ENCODE measurements at regions not wholly inside any gene's neighbourhood (a gene's known extent, or its start where the extent isn't known, plus 50 kb on each side); places are given as distances from the start of the nearest gene placed in this dataset.
A peak's percentile ranks its signal among the peaks of the same experiment; 100 is the strongest.

DNA sequence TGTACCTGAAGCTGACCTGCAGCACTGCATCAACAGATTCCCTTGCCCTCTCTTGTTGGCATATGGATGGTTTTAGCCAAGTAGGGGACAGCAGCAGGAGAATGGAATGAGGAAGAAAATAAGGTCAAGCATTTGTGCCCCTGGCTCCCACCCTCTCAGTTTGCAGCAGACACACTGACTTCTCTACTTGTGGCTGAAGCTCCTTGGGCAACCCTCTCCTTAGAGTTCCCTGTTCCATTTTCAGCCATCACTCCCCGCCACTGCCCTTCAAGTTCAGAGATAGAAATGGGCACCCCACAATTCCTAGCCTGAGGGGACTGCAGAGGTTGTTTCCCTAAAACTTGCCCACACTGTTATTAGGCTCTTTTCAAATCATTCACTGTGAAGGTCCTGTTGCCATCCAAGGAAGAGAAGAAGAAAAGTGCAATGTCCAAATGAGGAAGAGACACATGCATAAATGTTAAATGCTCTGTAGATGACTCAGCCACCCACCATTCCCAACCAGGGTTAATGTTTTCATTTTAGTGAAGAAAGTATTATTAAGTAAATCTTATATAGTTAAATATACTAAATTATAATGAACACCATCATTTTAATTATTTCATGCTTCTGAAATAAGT is 295.9 kb upstream of the UBE2E2 start:
- DNase-seq = peak; percentile 11

DNA sequence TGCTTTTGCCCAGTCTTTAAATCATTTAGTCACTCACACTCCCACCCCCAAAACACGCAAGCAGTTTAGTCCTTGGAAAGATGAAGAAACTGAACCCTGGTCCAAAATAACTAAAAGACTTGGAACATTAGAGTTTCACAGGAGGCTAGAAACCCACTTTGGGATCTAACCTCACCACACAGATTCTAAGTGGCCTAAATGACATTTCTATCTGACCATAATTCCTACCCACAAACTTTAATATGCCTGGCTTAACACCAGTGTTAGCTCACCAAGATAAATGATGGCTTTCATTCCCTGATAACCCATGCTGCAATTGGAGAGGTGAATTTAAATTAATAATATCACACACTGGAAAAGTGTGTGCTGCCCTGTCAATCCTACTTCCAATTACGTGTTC is 295.3 kb upstream of the UBE2E2 start:
- no peak for DNase-seq

DNA sequence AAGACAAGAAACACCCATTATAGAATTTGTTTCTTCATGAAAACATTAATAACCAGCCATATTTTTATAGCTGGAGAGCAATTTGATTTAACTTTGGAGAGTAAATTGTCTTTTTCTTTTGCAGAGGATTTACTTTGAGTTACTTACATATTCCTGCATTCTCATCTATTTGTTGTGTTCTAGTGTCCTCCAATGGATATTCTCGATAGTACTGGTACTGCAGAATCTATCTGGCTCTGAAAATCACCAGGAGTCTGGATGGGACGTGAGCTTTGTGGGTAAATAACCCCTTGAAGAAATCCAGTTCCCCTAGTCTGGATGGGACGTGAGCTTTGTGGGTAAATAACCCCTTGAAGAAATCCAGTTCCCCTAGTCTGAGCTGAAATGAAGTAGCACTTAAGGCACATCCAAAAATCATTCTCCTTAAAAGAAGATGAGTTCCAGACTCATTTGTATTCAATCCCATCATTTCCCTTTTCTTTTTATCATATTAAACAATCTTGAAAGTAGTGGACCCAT is 294.1 kb upstream of the UBE2E2 start:
- no peak for DNase-seq

DNA sequence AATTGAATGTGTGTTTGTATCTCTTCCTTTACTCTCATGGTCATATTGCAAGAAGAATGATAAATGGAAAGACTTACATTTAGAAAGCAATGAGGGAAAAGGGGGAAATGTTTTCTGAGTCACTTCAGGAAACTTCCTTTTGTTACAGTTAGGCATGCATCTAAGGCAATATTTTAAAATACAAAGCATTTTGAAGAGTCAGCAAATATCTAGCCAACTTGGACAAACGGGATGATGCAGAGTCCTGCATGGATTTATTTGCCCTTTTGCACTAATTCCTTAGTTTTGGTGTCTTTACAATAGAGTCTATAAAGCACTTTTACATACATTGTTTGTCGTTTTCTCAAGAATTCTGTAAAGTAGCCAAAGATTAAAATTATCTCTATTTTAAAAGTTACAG is 286.2 kb upstream of the UBE2E2 start:
- no peak for DNase-seq

DNA sequence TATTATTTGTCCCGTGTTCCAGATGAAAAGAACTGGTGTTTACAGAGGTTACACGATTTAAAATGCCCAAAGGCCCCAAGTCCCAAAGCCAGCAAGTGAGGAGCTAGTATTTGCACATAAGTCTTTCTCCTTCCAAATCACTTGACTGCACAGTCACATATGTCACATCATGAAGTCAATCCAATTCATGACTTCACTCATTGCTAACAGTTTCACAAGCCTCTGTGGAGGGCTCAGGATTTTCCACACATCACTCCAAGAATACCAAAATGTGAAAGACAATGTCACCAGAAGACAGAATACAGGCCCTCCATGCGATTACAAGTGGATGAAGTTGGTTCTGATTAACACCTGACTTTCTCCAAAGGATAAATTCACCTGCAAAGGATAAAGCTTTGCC is 283.1 kb upstream of the UBE2E2 start:
- no peak for DNase-seq

DNA sequence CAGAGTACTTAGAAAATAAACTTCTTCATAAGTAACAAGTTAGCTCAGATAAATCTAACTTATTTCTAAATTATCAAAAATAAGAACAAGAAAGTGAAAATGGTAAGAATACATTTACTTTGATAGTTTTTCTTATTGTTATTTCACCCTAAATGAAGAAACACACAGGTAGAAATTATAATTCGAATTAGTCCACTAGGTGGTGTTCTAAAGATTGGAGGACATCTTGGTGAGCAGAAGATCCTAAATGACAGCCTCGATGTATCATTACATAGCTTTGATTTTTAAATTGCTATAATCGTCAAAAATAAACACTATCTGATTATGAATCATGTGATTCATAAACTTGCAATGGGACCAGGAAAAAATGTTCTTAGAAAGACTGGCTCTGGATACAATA is 280.8 kb upstream of the UBE2E2 start:
- DNase-seq = peak; percentile 16

DNA sequence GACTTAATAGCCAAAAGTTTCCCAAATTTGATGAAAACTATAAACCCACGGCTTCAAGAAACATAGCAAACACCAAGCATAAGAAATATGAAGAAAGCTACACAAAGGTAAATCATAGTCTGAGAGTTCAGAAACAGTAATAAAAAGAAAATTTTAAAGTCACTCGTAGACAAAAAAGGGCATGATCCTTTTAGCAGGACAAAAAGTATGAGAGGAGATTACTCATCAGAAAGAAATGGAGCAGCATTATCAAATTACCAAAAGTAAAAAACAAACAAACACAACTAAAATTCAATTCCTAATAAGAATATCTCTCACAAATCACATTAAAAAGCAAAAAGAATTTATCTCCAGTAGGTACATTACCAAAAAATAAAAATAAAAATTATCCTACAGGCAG is 279.4 kb upstream of the UBE2E2 start:
- DNase-seq = no peak

DNA sequence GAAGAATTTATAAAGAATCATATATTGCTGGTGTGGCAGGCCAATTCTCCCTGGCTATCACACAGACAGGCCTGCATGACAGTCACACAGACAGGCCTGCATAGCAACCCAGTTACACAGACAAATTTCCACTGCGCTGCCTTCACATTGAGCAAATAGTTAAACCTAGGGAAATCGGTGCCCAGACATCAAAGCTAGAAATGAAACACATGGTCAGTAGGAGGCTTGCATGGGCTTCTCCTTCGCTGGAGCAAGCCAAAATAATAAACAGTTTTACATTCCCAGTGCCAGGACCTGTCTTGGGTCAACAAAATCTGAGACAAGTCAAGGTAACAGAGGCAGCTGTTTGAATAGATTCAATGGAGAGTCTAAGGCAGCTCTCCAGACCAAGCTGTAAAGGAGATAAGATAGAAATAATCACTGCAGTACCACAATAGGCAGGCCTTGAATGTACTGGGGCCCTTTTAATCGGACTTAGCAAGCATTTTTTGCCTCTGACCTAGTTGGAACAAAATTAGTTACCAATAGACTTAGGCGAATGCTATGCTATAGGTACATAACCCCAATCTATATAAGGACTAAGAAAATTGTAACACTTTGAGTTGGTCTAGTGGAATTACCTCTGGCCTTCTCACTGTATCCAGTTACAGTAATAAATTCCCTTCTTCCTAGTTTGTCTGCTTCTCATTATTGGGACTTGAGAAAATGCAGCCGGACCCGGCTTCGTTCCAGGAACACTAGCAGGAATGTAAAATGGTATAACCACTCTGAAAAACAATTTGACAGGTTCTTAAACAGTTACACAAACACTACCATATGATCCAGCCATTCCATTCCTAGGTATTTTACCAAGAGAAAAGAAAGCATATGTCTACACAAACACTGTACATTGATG is 274.7 kb upstream of the UBE2E2 start:
- no peak for DNase-seq

DNA sequence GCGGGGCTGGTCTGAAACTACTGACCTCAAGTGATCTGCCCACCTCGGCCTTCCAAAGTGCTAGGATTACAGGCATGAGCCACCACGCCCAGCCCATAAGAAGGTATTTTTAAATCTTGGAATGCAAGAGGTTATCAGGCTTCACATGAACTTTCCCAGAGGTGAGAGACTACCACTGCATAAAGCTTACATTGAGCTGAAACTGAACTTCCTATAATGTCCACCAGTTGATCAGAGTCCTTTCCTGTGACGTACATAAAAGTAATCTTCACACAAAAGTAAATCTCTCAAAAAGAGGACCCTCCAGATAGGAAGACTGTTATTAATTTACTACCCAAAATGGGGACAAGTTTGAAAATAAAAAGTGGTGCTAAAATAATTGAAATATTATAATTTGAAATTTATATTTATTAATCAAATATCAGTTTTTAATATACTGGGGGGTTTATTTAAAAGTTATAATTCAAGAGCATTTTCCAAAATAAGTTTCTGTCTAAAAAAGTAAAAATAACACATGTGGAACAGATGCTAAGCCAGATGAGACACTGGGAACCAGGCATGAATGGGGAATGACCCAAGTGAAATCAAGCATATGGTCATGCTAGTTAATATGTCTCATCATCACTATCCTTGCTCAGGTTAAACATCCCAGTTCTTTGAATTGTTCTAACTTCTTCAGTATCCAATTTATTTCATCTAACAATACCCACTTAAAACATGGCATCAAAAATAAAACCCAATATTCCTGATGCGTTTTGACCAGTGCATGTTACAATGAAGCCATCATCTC is 269.9 kb upstream of the UBE2E2 start:
- no peak for DNase-seq

DNA sequence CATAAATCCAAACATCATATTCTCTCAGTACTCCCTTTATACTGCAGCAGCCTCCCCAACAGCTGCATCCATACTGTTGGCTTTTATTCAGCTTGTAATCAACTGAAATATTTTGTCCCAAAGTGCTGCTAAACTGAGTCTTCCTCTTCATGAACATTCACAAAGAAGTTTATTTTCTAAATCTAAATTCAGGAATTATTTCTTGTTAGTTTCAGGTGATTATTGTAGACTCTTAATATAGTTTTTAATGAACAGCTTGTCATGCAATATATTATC is 269.3 kb upstream of the UBE2E2 start:
- DNase-seq = no peak

DNA sequence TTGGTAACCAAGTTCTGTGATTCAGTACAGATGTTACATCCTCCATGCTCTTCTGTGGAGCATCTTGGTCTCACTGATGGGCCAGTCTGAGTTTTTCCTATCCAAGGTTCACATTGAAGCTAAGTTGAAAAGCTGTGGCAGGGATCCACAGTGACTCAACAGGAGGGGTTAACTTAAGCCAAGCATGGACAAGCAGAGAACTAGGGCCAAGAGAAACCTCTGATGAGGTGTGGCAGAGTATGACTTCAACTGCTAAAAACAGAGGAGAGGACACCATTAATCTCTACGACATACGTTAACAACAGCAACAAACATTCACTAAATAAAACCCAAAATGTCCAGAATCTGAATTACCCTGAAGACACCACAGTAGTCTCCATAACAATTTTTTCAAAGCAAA is 268.1 kb upstream of the UBE2E2 start:
- DNase-seq = no peak

DNA sequence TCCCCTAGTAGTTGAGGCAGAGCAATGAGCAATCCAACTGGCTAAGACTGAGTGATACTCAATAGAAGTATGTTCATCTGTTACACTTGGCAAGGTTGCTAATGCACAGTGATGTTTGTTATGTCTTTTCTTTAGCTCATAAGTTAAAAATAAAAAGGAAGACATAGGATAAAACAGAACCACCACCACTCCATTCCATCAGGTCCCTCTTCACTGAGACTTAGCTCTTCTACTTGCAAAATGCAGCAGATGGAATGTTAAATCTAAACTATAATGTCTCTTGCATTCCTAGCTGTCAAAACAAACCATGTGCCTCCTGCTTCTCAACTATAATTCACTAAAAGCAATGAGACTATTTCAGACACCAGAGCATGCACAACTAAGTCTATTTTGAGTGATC is 265.6 kb upstream of the UBE2E2 start:
- DNase-seq = peak; percentile 36

DNA sequence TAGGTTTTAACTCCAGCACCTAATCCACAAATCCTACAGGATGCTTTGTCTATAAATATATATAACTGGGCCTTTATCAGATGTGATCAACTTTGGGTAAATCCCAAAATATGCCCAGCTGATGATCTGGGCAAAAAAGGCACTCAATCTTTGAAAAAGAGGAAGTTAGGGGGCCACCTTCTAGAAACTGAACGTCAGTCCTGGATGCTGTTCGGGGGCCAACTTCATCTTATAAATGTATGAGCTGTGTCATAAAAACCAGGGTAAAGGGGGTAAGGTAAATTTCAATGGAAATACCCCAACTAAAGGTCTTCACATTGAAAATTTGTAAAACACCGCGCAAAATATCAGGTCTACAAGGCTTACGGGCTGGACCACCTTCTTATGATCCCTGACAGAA is 264.4 kb upstream of the UBE2E2 start:
- no peak for DNase-seq

DNA sequence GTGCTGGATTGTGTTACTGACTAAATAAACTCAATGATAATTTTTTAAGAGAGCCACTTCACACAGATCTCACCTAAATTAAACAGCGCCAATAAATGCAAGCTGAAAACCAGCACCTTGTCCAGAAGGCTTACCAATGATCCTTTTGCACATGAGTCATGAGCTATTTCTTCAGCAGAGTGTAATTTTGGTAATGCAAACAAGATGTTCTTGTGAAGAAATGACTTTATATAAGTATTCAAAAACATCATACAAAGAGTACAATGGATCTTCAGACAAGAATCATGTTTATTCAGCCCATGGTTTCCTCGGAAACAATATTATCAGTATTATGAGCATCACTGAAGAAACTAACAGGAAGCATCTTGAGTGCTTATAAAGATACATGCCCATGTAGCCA is 263.8 kb upstream of the UBE2E2 start:
- no peak for DNase-seq

DNA sequence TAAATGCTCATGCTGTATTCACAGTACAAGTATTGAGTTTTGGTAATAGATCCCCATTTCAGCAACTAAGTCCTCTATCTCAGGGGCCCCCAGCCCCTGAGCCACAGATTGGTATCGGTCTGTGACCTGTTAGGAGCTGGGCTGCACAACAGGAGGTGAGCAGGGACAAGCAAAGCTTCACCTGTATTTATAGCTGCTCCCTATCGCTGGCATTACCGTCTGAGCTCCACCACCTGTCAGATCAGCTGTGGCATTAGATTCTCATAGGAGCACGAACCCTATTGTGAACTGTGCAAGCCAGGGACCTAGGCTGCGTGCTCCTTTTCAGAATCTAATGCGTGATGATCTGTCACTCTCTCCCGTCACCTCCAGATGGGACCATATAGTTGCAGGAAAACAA is 262.8 kb upstream of the UBE2E2 start:
- DNase-seq = no peak

DNA sequence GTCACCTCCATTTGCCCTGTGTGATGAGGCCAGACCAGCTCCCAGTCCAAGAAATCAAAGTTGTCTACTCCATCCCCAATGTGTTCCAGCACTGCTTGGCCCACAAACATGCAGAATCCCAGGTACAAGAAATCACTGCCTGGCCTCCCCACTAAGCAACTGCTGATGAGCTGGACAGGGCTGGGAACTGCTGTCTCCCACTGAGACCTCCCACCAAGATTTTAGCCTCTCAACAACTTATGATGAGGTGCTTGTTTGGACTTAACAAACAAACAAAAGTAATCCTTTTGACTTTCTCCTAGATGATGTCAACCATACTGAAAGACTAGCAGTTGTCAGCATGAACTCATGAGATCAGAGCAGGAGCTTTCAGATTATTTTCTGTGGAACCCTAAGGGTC is 260.1 kb upstream of the UBE2E2 start:
- no peak for DNase-seq

DNA sequence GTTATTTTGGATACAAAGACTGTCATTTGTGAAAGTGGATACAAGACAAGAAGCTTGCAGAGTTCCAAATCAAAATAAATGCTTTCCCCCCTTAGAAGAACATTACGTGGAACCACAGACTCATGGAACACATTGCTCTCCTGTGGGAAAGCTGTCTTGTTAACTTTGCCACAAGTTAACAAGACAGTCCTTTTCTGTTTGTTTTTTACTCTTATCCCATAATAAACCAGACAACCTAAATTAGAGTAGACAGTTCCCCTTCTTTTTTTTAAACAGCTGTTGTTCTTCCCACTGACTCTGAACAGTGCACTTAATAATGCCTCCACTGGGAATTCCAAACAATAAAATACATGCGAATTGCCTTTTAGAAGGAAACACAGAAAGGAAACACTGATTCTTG is 255.3 kb upstream of the UBE2E2 start:
- DNase-seq = no peak

DNA sequence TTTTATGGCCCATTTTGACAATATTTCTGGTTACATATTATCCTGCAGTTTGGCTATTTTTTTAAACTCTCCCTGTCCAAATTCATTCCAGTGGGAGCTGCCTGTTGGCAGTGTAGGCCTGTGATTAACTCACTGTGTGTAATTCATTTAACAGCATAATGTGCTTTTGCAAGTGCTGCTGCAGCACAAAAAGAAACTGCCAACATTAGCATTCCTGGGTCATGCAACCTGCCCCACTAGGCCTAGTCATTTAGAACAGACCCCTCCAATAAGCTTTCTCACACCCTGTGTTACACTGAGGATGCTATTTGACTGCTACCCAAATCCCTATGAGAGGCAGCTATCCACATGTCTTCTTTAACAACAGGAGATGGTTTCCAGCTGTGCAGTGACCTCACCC is 251.2 kb upstream of the UBE2E2 start:
- no peak for DNase-seq

DNA sequence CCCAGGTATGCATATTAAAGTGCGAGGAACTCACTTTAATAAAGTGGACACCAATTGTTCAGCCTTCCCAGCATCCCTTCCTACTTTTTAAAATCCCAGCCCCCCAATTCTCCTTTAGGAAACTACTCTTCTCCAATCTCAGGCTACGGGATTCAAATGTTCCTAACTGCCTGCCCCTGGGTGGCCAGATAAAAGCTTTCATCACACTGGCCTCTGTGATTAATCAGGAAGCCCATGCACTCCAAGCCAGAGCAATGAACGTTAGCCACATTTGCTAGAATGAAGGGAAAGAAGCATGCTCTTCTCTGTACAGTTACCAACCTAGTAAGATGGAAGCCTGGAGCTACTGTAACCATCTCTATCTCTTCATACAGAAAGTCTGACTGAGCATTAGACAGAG is 250.3 kb upstream of the UBE2E2 start:
- DNase-seq = no peak

DNA sequence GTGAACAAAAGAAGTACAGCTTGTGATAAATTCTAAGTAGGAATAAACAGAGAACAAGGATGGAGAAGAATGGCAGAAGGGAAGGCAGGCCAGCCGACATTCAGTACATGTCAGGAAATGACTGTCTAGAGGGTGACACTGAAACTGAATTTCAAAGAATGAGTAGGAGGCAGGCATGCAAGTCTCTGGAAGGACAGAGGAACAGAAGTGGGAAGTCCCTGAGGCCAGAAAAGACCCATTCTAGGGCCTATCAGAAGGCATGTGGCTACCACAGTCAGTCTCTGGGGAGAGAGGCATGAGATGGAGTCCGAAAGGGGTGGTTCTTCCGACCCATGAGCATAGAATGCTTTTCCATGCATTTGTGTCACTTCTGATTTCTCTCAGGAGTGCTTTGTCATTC is 243.5 kb upstream of the UBE2E2 start:
- DNase-seq = no peak

DNA sequence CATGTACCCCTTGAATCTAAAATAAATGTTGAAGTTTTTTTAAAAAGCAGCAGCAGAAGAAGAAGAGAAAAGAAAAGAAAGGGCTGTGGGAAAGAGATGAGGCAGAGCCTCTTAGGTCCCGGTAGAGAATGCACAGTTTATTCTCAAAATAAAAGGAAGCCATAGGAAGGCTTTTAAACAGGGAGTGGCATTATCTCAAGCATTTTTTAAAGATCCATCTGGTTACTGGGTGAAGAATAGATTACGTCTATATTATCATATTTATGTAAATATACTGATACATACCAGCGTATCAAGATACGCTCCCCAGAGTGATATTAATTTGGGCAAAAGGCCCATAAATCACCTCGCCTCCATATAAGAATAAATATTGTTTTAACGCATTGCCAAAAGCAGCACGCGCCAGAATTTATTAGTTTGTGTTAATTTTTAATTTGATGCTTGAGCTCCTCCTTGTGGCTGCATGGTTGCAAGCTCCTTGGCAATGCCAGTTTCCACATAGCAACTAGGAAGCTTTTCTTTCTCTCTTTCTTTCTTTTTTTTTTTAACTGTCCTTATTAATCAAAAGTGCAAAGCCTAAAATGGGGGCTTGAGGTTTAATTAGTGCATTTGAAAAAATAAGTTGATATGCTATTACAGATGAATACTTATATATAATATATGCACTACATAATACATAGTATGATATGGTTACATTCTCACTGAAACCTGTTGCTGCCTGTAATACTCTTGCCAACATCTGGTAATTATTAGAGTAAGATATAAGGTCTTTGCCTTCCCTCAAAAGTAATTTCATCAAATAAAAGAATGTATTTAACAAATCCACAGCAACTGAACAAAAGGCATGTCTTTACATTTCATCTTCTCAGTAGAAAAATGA is 242.8 kb upstream of the UBE2E2 start:
- peak; percentile 20 for DNase-seq

DNA sequence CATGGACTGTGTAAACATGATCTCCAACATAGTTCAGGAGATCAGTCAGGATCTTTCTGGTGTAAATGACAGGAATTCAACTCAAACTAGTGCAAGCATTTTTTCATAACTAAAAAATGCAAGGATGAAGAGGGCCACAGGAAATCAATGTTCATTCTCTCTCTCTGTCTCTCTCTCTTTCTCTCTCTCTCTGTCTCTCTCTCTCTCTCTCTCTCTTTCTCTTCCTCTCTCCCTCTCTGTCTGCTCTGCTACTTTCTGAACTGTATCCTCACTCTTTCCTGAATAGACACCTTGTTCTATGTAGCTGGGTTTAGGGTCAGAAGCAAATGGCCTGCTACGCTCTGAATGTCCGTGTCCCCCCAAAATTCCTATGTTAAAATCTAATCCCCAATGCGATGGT is 240.9 kb upstream of the UBE2E2 start:
- DNase-seq = peak; percentile 10

DNA sequence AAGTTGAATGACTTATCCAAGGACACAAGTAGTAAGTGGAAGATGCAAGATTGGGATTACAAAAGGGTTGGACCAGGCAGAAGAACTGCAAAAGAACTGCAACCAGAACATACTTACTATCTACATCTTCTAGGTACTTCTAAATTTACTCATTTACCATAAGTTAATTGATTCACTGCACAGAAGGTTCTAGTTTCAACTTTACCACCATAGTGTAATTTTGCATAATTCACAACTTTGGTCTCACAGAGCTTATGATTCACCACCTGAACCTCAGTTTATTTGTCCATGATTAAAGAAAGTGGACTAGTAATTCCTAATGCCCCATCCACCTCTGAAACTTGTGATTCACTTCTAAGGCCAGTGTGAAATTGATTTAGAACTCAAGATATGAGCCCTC is 236.8 kb upstream of the UBE2E2 start:
- no peak for DNase-seq
